Left lobe of liver (tissue), 2 donors: ENCODE measurements at regions not wholly inside any gene's neighbourhood (a gene's known extent, or its start where the extent isn't known, plus 50 kb on each side); places are given as distances from the start of the nearest gene placed in this dataset.
"Not testable (repeated sequence)": the region's sequence is repeated elsewhere in the genome, so short reads cannot be mapped to it uniquely, and the experiment has no call there.

ENCODE experiments used
- ATAC-seq: fragments of 200-7000 bp; cut with Tn5 transposase; one replicate; pipeline ENCODE4 v1.9.1; 2020; ENCODE audit warnings: mild to moderate bottlenecking, moderate library complexity
- DNase-seq: peaks from one replicate; pipeline ENCODE4 v3.0.0-alpha.2; 2020; ENCODE audit warnings: low spot score
- donor health status: DM: no; HTN: no; CAD: no; lungs with moderate emphysema.
- donor health status: DM: no; HTN: yes; CAD: no.

DNA sequence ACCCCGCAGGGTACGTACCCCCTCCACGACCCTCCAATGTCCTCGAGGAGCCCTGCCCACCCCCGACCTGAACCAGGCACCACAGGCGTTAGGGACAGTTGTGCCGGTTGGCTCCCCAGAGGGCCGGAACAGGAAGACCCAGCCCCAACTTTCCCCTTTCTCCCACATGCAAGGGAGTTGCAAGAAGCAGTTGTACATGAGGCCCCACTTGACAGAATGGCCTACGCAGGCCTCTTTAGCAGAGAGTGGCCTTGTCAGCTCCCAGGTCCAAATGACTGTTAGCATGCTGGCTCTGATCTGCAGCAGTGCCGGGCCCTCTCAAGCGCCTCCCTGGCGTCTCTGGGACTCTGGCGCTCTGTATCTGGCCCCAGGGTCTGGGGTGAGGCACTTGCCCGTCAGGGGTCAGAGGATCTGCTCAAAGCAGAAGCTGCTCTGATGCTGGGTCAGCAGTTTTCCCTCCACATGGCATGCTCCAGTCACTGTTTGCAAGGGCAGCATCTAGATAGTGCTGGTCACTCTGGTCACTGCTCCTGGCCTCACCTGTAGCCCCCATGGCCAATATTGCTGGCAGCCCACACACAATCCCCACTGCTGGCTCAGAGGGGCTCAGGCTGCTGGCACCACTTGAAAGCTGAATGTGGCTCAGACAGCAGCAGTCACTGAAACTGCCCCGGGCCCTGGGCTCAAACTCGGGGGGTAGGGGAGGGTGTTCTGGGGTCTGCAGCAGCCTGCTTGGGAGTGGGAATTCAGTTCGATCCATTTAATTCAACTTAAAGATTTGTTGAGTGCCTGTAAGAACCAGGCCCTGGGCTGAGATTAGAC, 254.5 kb downstream of the FAM43A start:
- ATAC-seq = peak; percentile 55
- DNase-seq = no peak

DNA sequence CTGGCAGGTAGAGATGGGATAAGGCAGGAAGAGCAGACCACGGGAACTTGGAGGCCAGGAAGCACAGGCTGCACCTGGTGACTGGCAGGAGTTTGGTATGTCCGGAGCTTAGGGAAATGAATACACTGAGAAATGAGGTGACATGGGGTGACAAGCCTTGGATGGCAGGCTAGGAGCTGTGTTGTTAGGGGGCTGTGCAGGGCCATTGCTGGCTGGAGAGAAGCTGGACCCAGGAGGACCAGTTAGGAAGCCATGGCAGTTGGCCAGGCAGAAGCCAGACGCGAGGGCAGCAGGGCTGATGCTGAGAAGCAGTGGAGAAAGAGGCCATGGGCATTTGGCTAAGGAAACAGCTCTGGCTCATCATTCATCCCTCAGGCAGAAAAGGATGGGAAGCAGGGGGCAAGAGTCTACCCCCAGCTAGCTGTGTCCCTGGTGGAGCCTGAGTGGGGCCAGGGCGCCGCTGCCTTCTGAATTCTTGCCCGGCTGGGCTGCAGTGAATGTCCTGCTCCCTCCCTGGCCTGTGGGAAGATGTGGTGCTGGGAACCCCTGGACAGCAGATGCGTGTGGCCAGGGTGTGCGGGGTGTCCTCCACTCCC, 255.8 kb downstream of the FAM43A start:
- no peak for DNase-seq
- no peak for ATAC-seq

DNA sequence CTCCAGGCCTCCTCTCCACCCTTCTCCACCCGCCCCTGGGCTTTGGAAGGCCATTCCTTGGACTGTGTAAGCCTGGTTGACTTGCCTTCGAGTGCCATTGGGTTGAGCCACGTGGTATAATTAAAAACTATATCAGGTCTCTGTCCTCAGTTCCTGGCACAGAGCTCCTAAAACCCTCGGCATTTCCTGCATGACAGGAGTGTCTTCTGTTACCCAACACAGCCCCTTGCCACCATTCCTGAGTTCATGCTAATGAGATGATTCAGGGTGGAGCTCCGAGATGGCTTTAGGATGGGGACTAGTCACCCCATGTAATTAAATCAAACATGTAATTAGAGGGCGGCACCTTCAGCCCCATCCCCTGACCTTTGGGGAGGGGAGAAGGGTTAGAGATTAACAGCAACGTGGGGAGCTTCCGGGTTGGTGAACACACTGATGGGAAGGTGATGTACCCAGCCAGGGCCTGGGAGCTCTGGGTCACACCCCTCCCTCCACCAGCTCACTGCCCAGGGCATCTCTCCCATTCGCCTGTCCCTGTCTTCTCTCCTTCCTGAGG, 256.4 kb downstream of the FAM43A start:
- DNase-seq (no peak), ATAC-seq (no peak)

DNA sequence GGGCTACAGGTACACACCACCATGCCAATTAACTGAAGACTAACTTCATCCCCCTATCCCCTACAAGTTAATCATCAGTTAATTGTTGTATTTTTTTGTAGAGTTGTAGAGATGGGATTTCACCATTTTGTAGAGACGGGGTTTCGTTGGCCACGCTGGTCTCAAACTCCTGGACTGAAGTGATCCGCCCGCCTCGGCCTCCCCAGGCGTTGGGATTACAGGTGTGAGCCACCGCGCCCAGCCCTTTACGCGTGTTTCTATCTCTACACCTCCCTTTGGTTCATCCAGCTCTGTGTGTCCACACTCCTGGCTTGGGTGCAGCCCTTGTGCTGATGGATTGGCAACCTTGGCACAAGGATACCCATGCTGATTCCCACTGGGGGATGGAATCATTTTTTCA, 258.8 kb downstream of the FAM43A start:
- no peak for ATAC-seq
- DNase-seq = no peak

DNA sequence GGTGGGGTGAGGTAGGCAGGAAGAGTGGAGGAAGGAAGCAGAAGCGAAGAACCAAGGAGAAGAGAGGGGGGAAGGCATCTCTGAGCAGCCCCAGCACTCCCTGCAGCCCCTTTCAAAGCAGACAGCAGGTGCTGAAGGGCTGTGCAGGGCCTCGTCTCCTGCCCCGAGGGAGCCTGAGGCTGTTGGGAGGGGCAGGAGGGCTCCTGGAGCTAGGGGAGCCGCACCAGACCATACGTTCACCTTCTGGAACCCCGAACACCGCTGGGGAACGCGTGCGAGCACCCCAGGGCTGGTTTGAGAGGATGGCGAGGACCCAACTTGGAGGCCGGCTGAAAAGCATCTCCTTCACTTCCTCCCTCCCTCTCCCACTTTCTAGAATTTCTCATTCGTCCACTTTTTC, 259.8 kb downstream of the FAM43A start:
- DNase-seq (no peak), ATAC-seq (no peak)

DNA sequence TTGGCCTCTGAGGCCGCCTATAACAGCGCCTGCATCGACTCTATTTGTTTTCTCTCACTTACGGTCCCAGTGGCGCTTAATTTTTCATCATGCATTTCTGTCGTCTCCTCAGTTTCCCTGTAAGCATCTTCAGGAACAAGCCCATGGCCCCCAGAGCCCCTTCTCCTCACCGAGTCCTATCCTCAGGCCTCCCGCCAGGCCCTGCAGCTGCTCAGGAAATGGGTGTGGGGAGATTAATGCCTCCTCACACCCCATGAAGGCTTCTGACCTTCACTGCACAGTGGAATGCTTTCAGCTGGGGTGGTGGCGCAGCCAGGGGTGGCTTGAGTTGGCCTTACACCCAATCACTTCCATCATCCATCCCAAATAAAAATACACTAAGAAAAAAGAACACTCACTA, 260.4 kb downstream of the FAM43A start:
- no peak for DNase-seq
- ATAC-seq = no peak

DNA sequence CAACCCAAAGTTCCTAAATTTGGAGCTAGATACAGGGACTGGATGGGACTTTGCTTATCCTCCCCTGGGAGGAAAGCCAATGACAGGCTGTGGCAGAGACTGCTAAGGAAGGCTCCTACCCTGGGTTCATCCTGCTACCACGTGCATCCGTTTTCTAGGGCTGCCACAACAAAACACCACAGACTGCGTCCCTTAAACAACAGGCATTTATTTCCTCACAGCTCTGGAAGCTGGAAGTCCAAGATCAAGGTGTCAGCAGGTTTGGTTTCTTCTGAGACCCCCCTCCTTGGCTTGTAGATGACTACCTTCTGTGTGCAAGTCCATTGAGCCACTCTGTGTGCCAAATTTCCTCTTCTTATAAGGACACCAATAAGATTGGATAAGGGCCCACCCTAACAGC, 263.9 kb downstream of the FAM43A start:
- DNase-seq = no peak
- no peak for ATAC-seq

DNA sequence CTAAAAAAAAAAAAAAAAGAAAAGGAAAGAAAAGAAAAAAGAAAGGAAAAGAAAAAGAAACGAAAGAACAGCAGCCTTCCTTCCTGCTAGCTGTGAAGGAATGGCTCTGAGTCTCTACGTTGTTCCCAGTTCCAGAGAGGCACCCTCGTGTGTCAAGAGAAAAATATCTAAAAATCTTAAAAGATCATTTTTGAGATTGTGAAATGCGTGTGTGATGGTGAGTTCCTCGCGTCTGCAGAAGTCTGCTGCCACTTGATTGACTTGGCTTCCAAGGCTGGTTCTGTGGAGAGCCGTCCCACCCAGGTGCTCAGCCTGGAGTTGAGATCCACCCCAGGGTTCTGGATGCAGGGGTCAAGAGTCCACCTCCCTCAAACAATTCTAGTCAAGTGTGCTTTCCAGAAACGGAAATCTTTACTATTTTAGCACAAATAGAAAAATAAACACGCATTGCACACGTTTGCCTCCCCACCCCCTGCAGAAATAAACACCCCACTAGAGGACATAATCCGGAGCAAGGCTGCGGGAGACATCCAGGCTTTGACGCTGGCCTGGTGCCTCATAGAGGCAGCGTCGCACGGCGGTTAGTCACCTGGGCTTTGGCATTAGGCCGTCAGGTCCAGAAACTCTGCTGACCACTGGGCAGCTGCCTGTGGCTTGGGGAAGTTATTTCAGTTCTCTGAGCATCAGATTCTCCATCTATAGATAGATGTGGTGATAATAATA, 265.4 kb downstream of the FAM43A start:
- ATAC-seq = no peak
- no peak for DNase-seq

DNA sequence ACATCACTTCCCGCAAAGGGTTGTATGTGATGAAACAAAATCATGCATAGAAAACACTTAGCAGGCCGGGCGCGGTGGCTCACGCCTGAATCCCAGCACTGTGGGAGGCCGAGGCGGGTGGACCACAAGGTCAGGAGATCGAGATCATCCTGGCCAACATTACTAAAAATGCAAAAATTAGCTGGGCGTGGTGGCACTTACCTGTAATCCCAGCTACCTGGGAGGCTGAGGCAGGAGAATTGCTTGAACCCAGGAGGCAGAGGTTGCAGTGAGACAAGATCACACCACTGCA, 265.9 kb downstream of the FAM43A start:
- DNase-seq, ATAC-seq: not testable (repeated sequence)

DNA sequence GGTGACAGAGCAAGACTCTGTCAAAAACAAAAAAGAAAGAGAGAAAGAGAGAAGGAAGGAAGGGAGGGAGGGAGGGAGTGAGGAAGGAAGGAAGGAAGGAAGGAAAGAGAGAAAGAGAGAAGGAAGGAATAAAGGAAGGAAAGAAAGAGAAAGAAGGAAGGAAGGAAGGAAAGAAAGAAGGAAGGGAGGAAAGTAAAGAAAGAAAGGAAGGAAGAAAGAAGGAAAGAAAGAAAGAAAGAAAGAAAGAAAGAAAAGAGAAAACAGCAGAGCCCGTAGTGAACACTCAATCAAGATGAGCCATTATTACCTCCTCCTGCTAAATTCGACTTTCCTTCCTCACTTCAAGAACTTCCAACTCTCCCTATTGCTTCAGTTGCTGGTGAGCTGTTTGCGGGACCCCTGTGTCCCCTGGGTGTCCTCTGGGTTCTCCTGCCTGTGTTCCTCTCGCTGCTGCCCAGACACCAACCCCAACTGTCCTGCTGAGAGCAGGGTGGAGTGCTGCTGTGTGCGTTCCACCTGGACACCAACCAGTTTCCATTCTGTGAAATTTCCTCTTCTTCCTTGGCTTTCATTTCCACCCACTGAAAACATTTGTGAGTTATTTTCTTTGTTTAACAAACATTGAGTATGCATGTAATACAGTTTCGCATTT, 266.4 kb downstream of the FAM43A start:
- ATAC-seq (no peak), DNase-seq (no peak)

DNA sequence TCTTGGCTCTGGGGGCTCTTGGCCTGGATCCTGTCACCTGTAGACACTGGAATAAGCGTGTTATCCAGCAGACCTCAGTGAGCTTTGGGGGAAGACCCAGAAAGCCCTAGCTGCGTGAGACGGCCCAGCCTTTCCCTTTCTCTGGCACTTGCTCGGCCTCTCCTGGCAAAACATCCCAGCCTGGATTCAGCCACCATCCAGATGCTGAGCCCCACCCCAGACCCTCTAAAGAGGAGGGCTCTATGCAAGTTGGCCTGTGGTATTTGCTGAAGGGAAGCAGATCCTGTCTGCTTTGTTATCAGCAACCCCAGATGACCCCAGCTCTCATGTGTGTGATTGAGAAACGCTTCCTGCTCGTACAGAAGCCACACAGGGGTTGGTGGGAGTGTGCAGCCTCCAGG, 267.2 kb downstream of the FAM43A start:
- no peak for DNase-seq
- no peak for ATAC-seq

DNA sequence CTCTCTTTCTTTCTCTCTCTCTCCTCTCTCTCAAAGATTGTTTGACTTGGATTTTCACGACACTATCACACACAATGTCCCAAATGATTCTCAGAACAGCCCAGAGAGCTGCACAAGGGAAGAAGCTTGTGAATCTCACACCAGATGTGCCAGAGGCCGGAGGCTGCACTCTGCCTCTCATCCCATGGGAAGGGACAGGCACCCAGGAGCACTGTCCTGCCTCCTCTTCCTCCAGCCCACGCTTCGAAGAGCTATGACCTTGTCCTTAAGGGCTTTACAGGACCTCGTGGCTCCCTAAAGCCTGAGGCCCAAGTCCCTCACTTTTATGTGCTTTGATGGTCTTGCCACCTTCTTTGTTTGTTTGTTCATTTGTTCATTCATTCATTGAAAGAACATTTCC, 267.6 kb downstream of the FAM43A start:
- no peak for ATAC-seq
- no peak for DNase-seq

DNA sequence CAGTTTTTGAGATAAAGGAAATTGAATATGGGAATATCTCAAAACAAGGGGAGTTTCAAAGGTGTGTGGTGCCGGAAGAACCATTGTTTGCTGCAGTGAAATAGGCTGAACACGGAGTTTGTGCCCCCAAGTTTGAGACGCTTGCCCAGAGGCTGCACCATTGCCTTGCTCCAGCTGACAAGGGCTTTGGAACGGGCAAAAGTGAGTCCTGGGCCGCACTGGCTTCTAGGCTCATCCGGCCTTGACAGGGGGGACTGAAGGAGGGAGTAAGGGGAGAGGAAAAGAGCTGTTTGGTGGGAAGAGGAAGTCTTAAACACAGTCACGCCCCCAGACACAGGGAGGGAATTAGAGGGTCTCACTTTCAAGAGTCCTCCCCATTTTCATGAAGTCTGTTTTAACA, 269.9 kb downstream of the FAM43A start:
- ATAC-seq (no peak), DNase-seq (no peak)

DNA sequence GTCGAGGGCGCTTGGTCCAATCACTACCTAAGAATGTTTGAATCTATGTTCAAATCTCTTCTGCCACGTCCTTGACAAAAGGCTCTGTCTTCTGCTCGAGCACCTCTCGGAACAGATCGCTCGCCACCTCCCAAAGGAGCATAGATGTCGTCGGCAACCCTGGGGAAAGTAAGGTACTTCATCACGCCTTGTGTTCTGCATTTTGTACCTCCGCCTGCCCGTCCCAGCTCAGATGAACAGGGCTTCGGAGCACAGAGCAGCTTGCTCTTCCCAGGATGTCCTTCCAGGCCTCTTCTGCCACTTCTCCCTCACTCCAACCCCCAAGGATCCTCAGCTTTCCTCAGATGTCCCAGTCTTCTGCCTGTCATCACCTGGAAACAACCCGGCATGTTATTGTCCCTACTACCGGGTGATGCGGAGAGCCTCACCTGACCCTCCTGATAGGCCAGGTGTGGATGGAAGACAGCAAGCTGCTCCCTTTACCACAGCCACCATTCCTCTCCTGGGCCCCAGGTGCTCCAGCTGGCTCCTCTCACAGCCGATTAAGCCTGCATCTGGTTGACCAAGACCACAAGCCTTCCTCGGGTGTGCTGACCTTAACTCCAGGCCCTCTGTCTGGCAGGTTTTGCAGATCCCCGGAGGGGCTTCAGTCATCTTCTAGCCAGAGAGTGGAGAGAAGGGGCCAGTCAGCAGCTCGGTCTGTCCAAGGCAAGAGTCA, 270.5 kb downstream of the FAM43A start:
- DNase-seq (no peak), ATAC-seq (no peak)

DNA sequence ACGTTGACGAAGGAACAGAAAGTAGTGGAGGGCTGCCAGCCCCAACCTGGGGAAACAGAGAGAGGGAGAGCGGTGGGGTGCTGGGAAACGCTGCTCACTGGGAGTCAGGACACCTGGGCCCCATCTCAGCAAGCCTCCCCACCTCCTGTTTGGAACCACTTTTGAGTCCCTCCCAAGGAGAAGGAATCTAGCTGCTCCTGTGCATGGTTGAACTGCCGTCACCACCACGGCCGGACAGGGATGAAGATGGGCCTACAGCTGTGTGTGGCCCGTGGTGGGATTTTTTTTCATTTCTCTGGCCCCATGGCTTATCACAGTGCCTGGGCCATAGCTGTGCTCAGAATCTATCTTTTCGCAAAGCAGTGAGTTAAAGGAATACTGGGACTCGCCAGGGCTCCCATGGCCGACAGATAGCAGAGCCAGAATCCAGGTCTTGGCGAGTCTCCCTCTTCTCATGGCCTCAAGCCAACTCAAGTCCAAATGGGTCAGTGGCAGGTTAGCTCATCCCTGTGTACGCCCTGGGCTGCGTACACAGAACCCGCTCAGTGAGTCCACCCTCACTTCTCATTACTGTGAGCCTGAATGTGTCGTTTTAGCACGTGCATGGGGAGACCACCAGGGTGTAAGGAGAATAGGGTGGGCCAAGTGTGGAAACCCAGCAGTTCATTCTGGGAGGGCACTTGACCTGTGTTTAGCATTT, 271.2 kb downstream of the FAM43A start:
- DNase-seq = peak; percentile 80
- peak; percentile 93 for ATAC-seq

DNA sequence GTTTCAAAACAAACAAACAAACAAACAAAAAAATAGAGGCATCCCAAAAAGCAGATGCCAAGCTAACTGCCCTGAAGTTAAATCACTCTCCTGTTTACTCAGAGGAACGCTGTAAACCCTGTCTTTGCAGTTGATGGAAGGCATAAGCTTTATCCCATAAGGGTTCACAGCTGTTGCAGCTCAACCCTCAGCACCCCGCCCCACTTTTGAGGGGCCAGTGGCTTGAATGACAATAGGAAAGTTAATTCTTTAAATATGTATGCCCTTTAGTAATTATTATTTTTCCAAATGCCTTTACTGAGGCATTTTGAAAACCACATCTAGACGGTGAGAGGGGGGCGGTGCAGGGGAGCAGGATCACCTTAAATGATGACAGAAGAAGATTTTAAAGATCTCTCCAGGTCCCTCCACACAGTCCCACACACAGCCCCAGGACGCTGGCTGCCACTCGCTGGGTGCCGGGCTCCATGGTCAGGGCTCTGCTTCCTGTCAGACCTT, 272.1 kb downstream of the FAM43A start:
- ATAC-seq (no peak), DNase-seq (no peak)

DNA sequence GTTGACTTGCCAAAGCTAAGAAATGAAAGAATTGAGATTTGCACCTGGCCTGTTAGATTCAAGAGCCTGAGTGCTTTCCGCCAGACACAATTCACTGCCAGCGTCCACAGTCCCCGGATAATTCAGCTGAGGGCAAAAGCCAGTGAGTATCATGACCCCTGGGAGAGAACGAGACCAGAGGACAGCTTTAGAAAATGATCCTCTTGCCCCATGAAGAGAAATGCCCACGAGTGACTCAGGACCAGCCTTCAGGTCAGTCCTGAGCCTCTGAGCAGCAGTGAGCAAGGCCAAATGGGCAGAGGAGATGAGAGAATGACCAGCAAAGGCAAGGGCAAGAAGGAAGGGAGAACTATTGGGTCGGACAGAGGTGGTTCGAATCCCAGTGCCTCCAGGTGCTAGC, 273.5 kb downstream of the FAM43A start:
- ATAC-seq (no peak), DNase-seq (peak; percentile 21)

DNA sequence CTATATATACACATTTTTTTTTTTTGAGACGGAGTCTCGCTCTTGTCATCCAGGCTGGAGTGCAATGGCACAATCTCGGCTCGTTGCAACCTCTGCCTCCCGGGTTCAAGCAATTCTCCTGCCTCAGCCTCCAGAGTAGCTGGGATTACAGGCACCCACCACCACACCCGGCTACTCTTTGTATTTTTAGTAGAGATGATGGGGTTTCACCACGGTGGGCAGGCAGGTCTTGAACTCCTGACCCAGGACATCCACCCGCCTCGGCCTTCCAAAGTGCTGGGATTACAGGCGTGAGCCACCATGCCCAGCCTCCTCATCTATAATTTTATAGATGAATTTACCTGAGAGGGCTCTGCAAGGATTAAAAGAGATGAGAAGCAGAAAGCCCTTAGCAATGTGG, 274.0 kb downstream of the FAM43A start:
- DNase-seq = peak; percentile 8
- not testable (repeated sequence) for ATAC-seq

DNA sequence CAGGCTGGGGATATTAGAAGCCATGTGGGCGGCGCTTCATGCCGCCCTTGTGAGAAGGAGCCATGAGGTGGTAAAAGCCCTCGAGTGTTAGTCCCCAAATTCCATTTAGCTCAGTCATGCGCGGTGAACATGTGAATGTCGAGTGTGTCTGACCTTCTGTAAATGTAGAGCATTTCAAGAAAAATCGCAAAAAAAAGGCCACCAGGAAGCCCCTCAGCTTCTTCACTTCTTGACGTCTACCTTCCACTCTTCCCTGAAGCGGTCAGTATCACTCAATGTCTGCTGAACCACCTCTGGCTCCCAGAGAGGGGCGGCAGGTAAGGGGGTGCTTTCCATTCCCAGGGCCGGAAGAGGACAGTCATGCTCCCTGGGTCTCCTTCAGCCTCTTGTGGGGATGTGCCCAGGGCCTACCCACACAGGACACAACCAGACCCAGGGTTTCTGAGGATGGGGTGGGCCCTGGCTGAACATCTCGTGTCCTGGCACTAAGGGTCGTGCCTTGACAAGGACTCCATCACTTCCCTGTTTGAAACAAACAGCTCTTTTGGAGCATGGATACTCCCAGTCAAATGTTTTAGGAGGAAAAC, 274.9 kb downstream of the FAM43A start:
- DNase-seq (peak; percentile 29), ATAC-seq (no peak)

DNA sequence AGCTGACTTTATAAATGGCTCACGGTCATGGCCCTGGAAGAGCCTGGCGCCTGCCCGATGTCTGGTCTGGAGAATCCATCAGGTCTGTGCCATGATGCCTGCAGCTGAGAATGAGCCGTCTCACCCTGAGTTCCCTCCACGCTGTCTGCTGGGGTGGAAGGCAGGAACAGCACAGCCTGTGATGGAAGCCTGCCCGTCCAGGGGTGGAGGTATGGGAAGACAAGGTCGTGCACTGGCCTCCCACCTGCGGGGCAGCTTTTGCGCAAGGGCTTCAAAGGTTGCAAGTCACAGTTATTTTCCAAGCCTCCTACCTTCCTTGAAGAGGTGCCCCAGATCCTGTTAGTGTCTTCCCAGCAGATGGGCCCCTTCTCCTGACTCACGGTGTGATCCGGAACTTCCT, 275.5 kb downstream of the FAM43A start:
- DNase-seq (peak; percentile 22), ATAC-seq (no peak)
